Ishikawa (cell line): ENCODE measurements at regions not wholly inside any gene's neighbourhood (a gene's known extent, or its start where the extent isn't known, plus 50 kb on each side); places are given as distances from the start of the nearest gene placed in this dataset.

Source experiments
- CEBPB ChIP-seq: IDR thresholded peaks from 2 replicates; pipeline ENCODE4 v1.6.1; 2012
- CREB1 ChIP-seq: IDR thresholded peaks from 2 replicates; pipeline ENCODE4 v1.6.1; 2012; ENCODE audit warnings: low read depth
- EGR1 ChIP-seq: IDR thresholded peaks from 2 replicates; pipeline ENCODE4 v1.6.1; 2012
- EP300 ChIP-seq: IDR thresholded peaks from 2 replicates; pipeline ENCODE4 v1.6.1; 2012; ENCODE audit warnings: borderline replicate concordance
- FOXM1 ChIP-seq: IDR thresholded peaks from 2 replicates; pipeline ENCODE4 v1.6.1; 2012; ENCODE audit warnings: low read depth, borderline replicate concordance
- NFIC ChIP-seq: IDR thresholded peaks from 2 replicates; pipeline ENCODE4 v1.6.1; 2012
- RAD21 ChIP-seq: IDR thresholded peaks from 2 replicates; pipeline ENCODE4 v1.6.1; 2012; ENCODE audit warnings: low read depth
- TAF1 ChIP-seq: IDR thresholded peaks from 2 replicates; pipeline ENCODE4 v1.6.1; 2012; ENCODE audit warnings: low read depth, mild to moderate bottlenecking
- TEAD4 ChIP-seq: IDR thresholded peaks from 2 replicates; pipeline ENCODE4 v1.6.1; 2012
- USF1 ChIP-seq: IDR thresholded peaks from 2 replicates; pipeline ENCODE4 v1.6.1; 2012
- YY1 ChIP-seq: IDR thresholded peaks from 2 replicates; pipeline ENCODE4 v1.6.1; 2012; ENCODE audit warnings: low read depth
- ZBTB7A ChIP-seq: IDR thresholded peaks from 2 replicates; pipeline ENCODE4 v1.6.1; 2012; ENCODE audit warnings: low read depth
- TF ChIP-seq, protein P1 (sequence below): IDR thresholded peaks from 2 replicates; pipeline ENCODE4 v1.6.1; 2012; ENCODE audit warnings: low read depth, mild to moderate bottlenecking
- TF ChIP-seq, protein P2 (sequence below): IDR thresholded peaks from 2 replicates; pipeline ENCODE4 v1.6.1; 2012

- TF ChIP-seq, protein P1, sequence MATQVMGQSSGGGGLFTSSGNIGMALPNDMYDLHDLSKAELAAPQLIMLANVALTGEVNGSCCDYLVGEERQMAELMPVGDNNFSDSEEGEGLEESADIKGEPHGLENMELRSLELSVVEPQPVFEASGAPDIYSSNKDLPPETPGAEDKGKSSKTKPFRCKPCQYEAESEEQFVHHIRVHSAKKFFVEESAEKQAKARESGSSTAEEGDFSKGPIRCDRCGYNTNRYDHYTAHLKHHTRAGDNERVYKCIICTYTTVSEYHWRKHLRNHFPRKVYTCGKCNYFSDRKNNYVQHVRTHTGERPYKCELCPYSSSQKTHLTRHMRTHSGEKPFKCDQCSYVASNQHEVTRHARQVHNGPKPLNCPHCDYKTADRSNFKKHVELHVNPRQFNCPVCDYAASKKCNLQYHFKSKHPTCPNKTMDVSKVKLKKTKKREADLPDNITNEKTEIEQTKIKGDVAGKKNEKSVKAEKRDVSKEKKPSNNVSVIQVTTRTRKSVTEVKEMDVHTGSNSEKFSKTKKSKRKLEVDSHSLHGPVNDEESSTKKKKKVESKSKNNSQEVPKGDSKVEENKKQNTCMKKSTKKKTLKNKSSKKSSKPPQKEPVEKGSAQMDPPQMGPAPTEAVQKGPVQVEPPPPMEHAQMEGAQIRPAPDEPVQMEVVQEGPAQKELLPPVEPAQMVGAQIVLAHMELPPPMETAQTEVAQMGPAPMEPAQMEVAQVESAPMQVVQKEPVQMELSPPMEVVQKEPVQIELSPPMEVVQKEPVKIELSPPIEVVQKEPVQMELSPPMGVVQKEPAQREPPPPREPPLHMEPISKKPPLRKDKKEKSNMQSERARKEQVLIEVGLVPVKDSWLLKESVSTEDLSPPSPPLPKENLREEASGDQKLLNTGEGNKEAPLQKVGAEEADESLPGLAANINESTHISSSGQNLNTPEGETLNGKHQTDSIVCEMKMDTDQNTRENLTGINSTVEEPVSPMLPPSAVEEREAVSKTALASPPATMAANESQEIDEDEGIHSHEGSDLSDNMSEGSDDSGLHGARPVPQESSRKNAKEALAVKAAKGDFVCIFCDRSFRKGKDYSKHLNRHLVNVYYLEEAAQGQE = no peak
- 0 out of 2 replicates have a peak, but pooled peaks have one; percentile 20 for TF ChIP-seq CEBPB
- TF ChIP-seq EP300 = peak; percentile 89
- TF ChIP-seq USF1 = peak; percentile 67
- TF ChIP-seq TAF1 = no peak
- TF ChIP-seq TEAD4 = peak; percentile 92
- no peak; the same call in 1 of the 2 replicates for TF ChIP-seq RAD21
- TF ChIP-seq, protein P2, sequence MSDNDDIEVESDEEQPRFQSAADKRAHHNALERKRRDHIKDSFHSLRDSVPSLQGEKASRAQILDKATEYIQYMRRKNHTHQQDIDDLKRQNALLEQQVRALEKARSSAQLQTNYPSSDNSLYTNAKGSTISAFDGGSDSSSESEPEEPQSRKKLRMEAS = peak; percentile 60
- peak; percentile 89 for TF ChIP-seq NFIC
- TF ChIP-seq YY1 = 0 out of 2 replicates have a peak, but pooled peaks have one; percentile 41
- TF ChIP-seq FOXM1 = no peak; the same call in 1 of the 2 replicates
- TF ChIP-seq ZBTB7A = no peak
- TF ChIP-seq EGR1 = no peak
- TF ChIP-seq CREB1 = peak; percentile 31; the same call in 1 of the 2 replicates
These were observed 54.9 kb upstream of the MAP2 start for GRCh38 chr2:209368914-209369313.
